HepG2 (cell line): ENCODE measurements at regions not wholly inside any gene's neighbourhood (a gene's known extent, or its start where the extent isn't known, plus 50 kb on each side); places are given as distances from the start of the nearest gene placed in this dataset.

Source experiments
- ATAC-seq: fragments of 200-7000 bp; cut with Tn5 transposase; 3 replicates; pipeline ENCODE4 v1.9.1; 2020; ENCODE audit warnings: mild to moderate bottlenecking, moderate library complexity
- BruUV-seq: library from RNA; stranded (reverse); fragments of 400-500 nt; replicated peaks from 2 replicates; lab custom pipeline; 2021; lab: Mats Ljungman, UMichigan
- CTCF ChIA-PET: fragments of 300-600 bp; formaldehyde crosslinking; extraction: SDS; loops from one replicate; lab custom pipeline; 2021; ENCODE audit warnings: low total read pairs, inconsistent platforms, low intra/inter-chr PET ratio; lab: Yijun Ruan, JAX
- POLR2A ChIA-PET: fragments of 350-600 bp; sonication (Branson Sonifier 250); formaldehyde crosslinking; loops from one replicate; lab custom pipeline; 2020; ENCODE audit warnings: antibody characterized with exemption, inconsistent platforms; lab: Yijun Ruan, JAX
- DNase-seq: peaks from one replicate; pipeline ENCODE4 v3.0.0-alpha.2; 2015; ENCODE audit warnings: low spot score
- FAIRE-seq: peaks from 3 replicates; lab custom pipeline; 2011; peaks lifted over from hg19 to GRCh38; lab: Jason Lieb, UNC
- H2AFZ ChIP-seq: one replicate; pipeline ENCODE4 v1.6.1; 2011; ENCODE audit warnings: low read length, inconsistent platforms
- H3K27ac ChIP-seq: fragments of 300-600 bp; 3 replicates; pipeline ENCODE4 v1.8.0; 2011; ENCODE audit warnings: mixed run types, mild to moderate bottlenecking, mixed read lengths, low read length, inconsistent platforms; ENCODE audit not compliant: insufficient read depth; ENCODE audit errors: extremely low read length
- H3K27me3 ChIP-seq, 2 experiments: fragments of 200-600 bp in 1 of 2; 2 replicates in 1 of 2; 3 replicates in 1 of 2; pipeline versions ENCODE4 v1.6.0 to v1.8.0; 2011; ENCODE audit warnings: low read length in 2 of 2, mild to moderate bottlenecking in 2 of 2, moderate library complexity in 2 of 2, inconsistent platforms in 1 of 2; ENCODE audit not compliant: insufficient read depth in 2 of 2, control insufficient read depth in 1 of 2
- H3K36me3 ChIP-seq, 2 experiments: fragments of 200-600 bp in 1 of 2; replicated peaks in 1 of 2; 2 replicates in 1 of 2; 3 replicates in 1 of 2; pipeline versions ENCODE4 v1.5.1 to v1.8.0; 2011; ENCODE audit warnings: low read length in 2 of 2, inconsistent platforms in 1 of 2; ENCODE audit not compliant: insufficient read depth in 2 of 2, control insufficient read depth in 1 of 2
- H3K4me1 ChIP-seq: 2 replicates; pipeline ENCODE4 v1.5.1; 2012; ENCODE audit warnings: low read length, inconsistent platforms; ENCODE audit not compliant: insufficient read depth
- H3K4me2 ChIP-seq: 2 replicates; pipeline ENCODE4 v1.6.0; 2011; ENCODE audit warnings: low read depth, low read length, inconsistent platforms
- H3K4me3 ChIP-seq, 3 experiments: fragments of 200-600 bp in 1 of 3; sonication (generic), shearing (Covaris generic) in 1 of 3; replicated peaks in 1 of 3; 2 replicates each; pipeline ENCODE4 v1.5.1; 2011 to 2016; ENCODE audit warnings: low read length in 3 of 3, inconsistent platforms in 2 of 3, low read depth in 2 of 3, mild to moderate bottlenecking in 2 of 3, control low read depth in 1 of 3, mixed read lengths in 1 of 3; ENCODE audit not compliant: insufficient read depth in 1 of 3
- H3K79me2 ChIP-seq: one replicate; pipeline ENCODE4 v1.6.1; 2011; ENCODE audit warnings: low read length, inconsistent platforms; ENCODE audit not compliant: insufficient read depth
- H3K9ac ChIP-seq: 2 replicates; pipeline ENCODE4 v1.6.0; 2011; ENCODE audit warnings: mild to moderate bottlenecking, low read depth, low read length, inconsistent platforms; ENCODE audit not compliant: insufficient read depth
- H3K9me3 ChIP-seq: 2 replicates; pipeline ENCODE4 v1.5.1; 2012; ENCODE audit warnings: mild to moderate bottlenecking, low read length
- H4K20me1 ChIP-seq: 2 replicates; pipeline ENCODE4 v1.6.0; 2011; ENCODE audit warnings: inconsistent platforms, mild to moderate bottlenecking, low read length, moderate library complexity; ENCODE audit not compliant: insufficient read depth
- ATF3 ChIP-seq: sonication (generic); formaldehyde crosslinking; IDR thresholded peaks from 2 replicates; pipeline ENCODE4 v1.4.0; 2020; ENCODE audit warnings: missing genetic modification reagents
- CHCHD3 ChIP-seq: sonication (generic); formaldehyde crosslinking; IDR thresholded peaks from 2 replicates; pipeline ENCODE4 v1.8.0; 2022; ENCODE audit warnings: mild to moderate bottlenecking, missing genetic modification reagents, moderate library complexity
- DR1 ChIP-seq: sonication (generic); formaldehyde crosslinking; IDR thresholded peaks from 2 replicates; pipeline ENCODE4 v1.8.0; 2021; ENCODE audit warnings: mild to moderate bottlenecking, missing genetic modification reagents, inconsistent platforms
- FOSL2 ChIP-seq: sonication (generic); formaldehyde crosslinking; IDR thresholded peaks from 2 replicates; pipeline ENCODE4 v1.4.0; 2020; ENCODE audit warnings: missing genetic modification reagents
- HMGA1 ChIP-seq: sonication (generic); formaldehyde crosslinking; conservative IDR thresholded peaks from 2 replicates; pipeline ENCODE4 v1.4.0; 2020; ENCODE audit warnings: missing genetic modification reagents
- JDP2 ChIP-seq: sonication (generic); formaldehyde crosslinking; IDR thresholded peaks from 2 replicates; pipeline ENCODE4 v1.8.1; 2022; ENCODE audit warnings: missing genetic modification reagents, borderline replicate concordance
- KMT2B ChIP-seq: IDR thresholded peaks from 2 replicates; pipeline ENCODE4 v1.6.1; 2016; ENCODE audit warnings: missing genetic modification reagents, missing compliant biosample characterization
- MIER3 ChIP-seq: IDR thresholded peaks from 2 replicates; pipeline ENCODE4 v1.6.1; 2016; ENCODE audit warnings: missing compliant biosample characterization, borderline replicate concordance
- NFIB ChIP-seq: sonication (generic); formaldehyde crosslinking; IDR thresholded peaks from 2 replicates; pipeline ENCODE4 v1.9.0; 2021; ENCODE audit warnings: missing genetic modification reagents, mild to moderate bottlenecking, borderline replicate concordance
- NR2C2 ChIP-seq: sonication (generic); formaldehyde crosslinking; IDR thresholded peaks from 2 replicates; pipeline ENCODE4 v1.4.0; 2020; ENCODE audit warnings: missing genetic modification reagents, mild to moderate bottlenecking, moderate library complexity, borderline replicate concordance
- RCOR2 ChIP-seq: IDR thresholded peaks from 2 replicates; pipeline ENCODE4 v1.6.1; 2016; ENCODE audit warnings: missing biosample characterization, missing genetic modification reagents
- SRSF9 ChIP-seq: fragments of 200-400 bp; formaldehyde crosslinking; IDR thresholded peaks from 2 replicates; pipeline ENCODE4 v1.6.1; 2018; ENCODE audit warnings: borderline replicate concordance, mild to moderate bottlenecking, low read depth, low read length; ENCODE audit not compliant: insufficient read depth, poor library complexity, severe bottlenecking
- TEAD2 ChIP-seq: sonication (generic); formaldehyde crosslinking; IDR thresholded peaks from 2 replicates; pipeline ENCODE4 v1.9.0; 2021; ENCODE audit warnings: missing genetic modification reagents
- USF2 ChIP-seq, 2 experiments: sonication (generic) in 1 of 2; formaldehyde crosslinking in 1 of 2; IDR thresholded peaks; 2 replicates each; pipeline versions ENCODE4 v1.5.1 to v1.6.1; 2011 to 2020; ENCODE audit warnings: borderline replicate concordance in 1 of 2, low read depth in 1 of 2, low read length in 1 of 2, mild to moderate bottlenecking in 1 of 2, missing genetic modification reagents in 1 of 2, moderate library complexity in 1 of 2
- ZBTB7A ChIP-seq: sonication (generic); formaldehyde crosslinking; IDR thresholded peaks from 2 replicates; pipeline ENCODE4 v1.8.0; 2022; ENCODE audit warnings: mild to moderate bottlenecking, missing genetic modification reagents
- ZNF441 ChIP-seq: sonication (generic); formaldehyde crosslinking; IDR thresholded peaks from 2 replicates; pipeline ENCODE4 v1.7.0; 2021; ENCODE audit warnings: missing genetic modification reagents, borderline replicate concordance
- ZNF468 ChIP-seq: sonication (generic); formaldehyde crosslinking; IDR thresholded peaks from 2 replicates; pipeline ENCODE4 v1.8.0; 2022; ENCODE audit warnings: mild to moderate bottlenecking, moderate library complexity, missing genetic modification reagents
- ZNF768 ChIP-seq: sonication (generic); formaldehyde crosslinking; IDR thresholded peaks from 2 replicates; pipeline ENCODE4 v1.4.0; 2020; ENCODE audit warnings: missing genetic modification reagents
- ZSCAN5A ChIP-seq: sonication (generic); formaldehyde crosslinking; IDR thresholded peaks from 2 replicates; pipeline ENCODE4 v1.8.0; 2022; ENCODE audit warnings: mild to moderate bottlenecking, missing genetic modification reagents, borderline replicate concordance
- WGBS: methylation state at CpG from one replicate; pipeline ENCODE4 v1.1.6; 2017; ENCODE audit warnings: low lambda C conversion rate; 5-methylcytosine and 5-hydroxymethylcytosine counted together
- in situ Hi-C: cut with HindIII; loops from 2 replicates; pipeline ENCODE4 v1.10.0; 2017; ENCODE audit warnings: low pct_unique_long_range_greater_than_20kb; ENCODE audit not compliant: extremely low pct_ligation_motif_present
- intact Hi-C: fragments of 100-400 bp; cut with micrococcal nuclease; formaldehyde crosslinking; loops from one replicate; pipeline ENCODE4 v1.10.0; 2022; ENCODE audit not compliant: unreplicated experiment
- TF ChIP-seq, protein P1 (sequence below): sonication (generic); formaldehyde crosslinking; IDR thresholded peaks from 2 replicates; pipeline ENCODE4 v1.9.0; 2021; ENCODE audit warnings: missing genetic modification reagents, borderline replicate concordance

DNA sequence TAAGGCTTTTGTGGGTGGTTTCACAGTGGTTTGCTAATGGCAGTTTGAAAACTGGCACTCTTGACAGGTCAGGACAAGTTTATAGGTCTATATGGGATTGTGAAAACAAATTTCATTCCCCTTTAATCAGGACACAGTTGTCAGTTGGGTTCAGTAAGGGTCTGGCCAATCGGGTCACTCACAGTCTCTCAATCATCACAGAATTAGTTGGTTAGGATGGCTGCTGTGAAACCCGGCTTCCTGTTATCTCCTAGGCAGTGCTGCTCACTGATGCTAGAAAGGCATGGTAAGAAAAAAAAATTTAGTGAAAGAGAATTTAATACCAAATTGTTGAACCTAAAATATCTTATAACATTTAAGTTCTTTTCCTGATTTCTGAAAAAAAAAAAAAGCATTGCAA lies 1730.1 kb downstream of the EFNB2 start (continued):
- no peak for TF ChIP-seq SRSF9
- TF ChIP-seq ATF3 (CRISPR knock-in tag): no peak
- TF ChIP-seq NFIB (CRISPR knock-in tag): no peak

DNA sequence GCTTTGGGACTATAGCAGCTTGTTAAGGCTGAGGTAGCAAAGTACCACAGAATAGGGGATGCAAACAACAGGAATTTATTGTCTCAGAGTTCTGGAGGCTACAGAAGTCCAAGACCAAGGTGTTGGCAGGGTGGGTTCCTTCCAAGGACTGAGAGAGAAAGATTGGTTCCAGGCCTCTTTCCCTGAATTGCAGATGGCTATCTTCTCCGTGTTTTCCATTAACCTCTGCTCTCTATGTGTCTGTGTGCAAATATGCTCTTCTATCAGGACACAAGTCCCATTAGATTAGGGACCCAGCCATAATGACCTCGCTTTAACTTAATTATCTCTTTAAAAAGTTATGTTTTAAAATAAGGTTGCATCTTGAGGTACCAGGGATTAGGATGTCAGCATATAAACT lies 1732.9 kb upstream of the SLC10A2 start:
- in situ Hi-C loops: no loop called here
- ChIA-PET CTCF (no interaction called here), POLR2A (no interaction called here)
- Histone ChIP-seq H3K27ac (no peak overlapping the region), H3K79me2 (no peaks in the 10 kb centered on the region), H4K20me1 (no peaks in the 10 kb centered on the region), H3K9me3 (peaks cover 54% of the 10 kb centered on the region), H2AFZ (no peak overlapping the region), H3K27me3 (no peaks in the 10 kb centered on the region; a peak in 1 of 5 replicates), H3K36me3 (no peaks in the 10 kb centered on the region), H3K4me2 (no peak overlapping the region), H3K4me1 (no peaks in the 10 kb centered on the region), H3K4me3 (no peak overlapping the region), H3K9ac (no peak overlapping the region)
- no peak for DNase-seq
- BruUV-seq: no TSS peak
- 0% methylated on average over 2 of the region's 2 CpGs for WGBS
- no peak for ATAC-seq
- intact Hi-C loops: no loop called here
- no peak for FAIRE-seq
- no peak for TF ChIP-seq USF2 (IDR thresholded peaks at IDR 0.05; ENCODE audit: low read depth, low read length)
- no peak for TF ChIP-seq USF2 (CRISPR knock-in tag; IDR thresholded peaks at IDR 0.05; ENCODE audit: borderline replicate concordance)
- no peak for TF ChIP-seq MIER3 (CRISPR knock-in tag)
- no peak for TF ChIP-seq TEAD2
- TF ChIP-seq ZSCAN5A (CRISPR knock-in tag): no peak
- TF ChIP-seq HMGA1 (CRISPR knock-in tag): no peak
- no peak for TF ChIP-seq NR2C2 (CRISPR knock-in tag)
- TF ChIP-seq RCOR2: no peak
- TF ChIP-seq JDP2 (CRISPR knock-in tag): no peak
- TF ChIP-seq, protein P1, sequence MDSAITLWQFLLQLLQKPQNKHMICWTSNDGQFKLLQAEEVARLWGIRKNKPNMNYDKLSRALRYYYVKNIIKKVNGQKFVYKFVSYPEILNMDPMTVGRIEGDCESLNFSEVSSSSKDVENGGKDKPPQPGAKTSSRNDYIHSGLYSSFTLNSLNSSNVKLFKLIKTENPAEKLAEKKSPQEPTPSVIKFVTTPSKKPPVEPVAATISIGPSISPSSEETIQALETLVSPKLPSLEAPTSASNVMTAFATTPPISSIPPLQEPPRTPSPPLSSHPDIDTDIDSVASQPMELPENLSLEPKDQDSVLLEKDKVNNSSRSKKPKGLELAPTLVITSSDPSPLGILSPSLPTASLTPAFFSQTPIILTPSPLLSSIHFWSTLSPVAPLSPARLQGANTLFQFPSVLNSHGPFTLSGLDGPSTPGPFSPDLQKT (CRISPR knock-in tag): no peak
- TF ChIP-seq ZNF768 (CRISPR knock-in tag): no peak
- no peak for TF ChIP-seq ZNF441 (CRISPR knock-in tag)
- TF ChIP-seq ZNF468 (CRISPR knock-in tag): no peak
- TF ChIP-seq ZBTB7A (CRISPR knock-in tag): no peak
- TF ChIP-seq KMT2B: no peak
- no peak for TF ChIP-seq CHCHD3 (CRISPR knock-in tag)
- TF ChIP-seq FOSL2 (CRISPR knock-in tag): no peak
- no peak for TF ChIP-seq DR1 (CRISPR knock-in tag)
